HG03432 (cell line): ENCODE measurements at regions not wholly inside any gene's neighbourhood (a gene's known extent, or its start where the extent isn't known, plus 50 kb on each side); places are given as distances from the start of the nearest gene placed in this dataset.
"Not testable (repeated sequence)": the region's sequence is repeated elsewhere in the genome, so short reads cannot be mapped to it uniquely, and the experiment has no call there.

ENCODE experiments used
- ATAC-seq: cut with Tn5 transposase; IDR thresholded peaks from one replicate; pipeline ENCODE4 v1.9.1; 2021; ENCODE audit warnings: mild to moderate bottlenecking, moderate library complexity; ENCODE audit not compliant: unreplicated experiment

DNA sequence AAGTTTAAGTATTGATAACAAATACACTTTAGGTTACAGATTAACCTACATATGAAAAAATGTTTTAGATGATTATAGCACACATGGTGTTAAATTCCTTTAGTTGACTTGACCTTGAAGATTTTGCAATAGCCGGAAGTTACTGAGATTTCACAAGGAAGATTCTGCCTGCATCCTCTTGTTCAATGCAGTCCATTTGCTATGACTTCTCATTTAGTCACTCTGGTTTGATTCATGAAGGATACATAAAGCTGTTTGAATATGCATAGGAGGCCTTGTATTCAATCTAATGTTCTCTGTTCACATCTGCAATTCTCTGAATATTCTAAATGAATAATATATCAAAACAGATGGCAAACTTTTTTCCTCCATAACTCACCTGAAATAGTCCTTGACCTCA lies 870.2 kb upstream of the GOT2 start:
- ATAC-seq = no peak

DNA sequence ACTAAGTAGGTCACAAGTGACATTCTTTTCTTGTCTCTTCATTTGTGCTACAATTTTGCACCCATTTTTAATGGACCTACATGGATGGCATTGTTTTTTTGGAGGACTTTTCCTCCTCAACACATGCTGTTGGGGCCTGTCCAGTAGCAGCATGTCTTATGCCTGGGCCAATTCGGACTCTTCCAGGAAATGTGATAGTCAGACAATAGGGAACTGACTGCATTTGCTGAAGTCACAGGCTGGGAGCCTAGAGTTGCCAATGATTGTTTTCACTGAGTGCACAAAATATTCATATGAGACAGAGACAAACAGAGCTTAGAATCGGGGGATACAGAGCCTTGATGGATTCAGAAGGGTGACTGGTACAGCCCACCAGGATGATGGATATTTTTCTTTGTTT lies 867.3 kb upstream of the GOT2 start:
- ATAC-seq = no peak

- ATAC-seq = no peak
Observed at GRCh38 chr16:59597269-59597668, 863.2 kb upstream of the GOT2 start.

GRCh38 chr16:59596693-59597092 lies 862.6 kb upstream of the GOT2 start:
- no peak for ATAC-seq

DNA sequence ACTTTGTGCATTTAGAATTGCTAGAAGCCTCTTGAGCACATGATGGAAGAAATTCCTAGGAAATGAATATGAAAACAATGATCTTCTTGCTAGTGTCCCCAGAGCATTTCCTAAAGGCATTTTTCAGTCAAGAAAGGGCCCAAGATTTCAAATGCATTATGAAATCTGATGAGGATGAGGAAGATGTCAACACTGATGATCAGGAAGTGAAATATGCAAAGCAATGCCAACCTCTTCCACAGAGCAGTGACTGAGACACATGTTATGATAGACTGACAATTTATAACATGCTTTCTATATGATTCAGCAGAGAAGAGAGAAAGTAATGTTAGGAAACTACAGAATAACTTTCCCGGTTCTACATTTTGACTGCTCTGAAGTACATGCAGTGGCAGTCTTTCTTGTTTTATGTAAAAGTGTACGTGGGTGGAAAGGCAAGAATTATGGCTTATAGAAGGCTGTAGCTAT lies 859.1 kb upstream of the GOT2 start:
- peak; percentile 77 for ATAC-seq

DNA sequence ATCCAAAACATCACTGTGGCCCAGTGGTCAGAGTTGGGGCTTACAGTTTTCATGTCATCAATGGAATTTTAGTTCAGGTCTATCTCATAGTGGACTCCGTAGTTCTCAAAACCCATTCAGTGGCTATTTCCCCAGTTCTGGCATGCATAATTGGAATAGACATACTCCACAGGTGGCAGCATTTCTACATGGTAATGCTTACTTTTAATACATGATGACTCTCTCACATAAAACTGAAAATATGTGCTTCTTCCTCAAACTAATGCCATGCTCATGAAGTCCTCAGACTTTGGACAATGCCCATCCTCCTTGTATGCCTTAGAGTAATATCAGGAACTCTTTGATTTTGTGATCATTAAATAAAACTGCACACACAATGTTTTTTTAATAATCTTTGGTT lies 857.4 kb upstream of the GOT2 start:
- no peak for ATAC-seq

GRCh38 chr16:59590845-59591244 lies 856.7 kb upstream of the GOT2 start:
- no peak for ATAC-seq

DNA sequence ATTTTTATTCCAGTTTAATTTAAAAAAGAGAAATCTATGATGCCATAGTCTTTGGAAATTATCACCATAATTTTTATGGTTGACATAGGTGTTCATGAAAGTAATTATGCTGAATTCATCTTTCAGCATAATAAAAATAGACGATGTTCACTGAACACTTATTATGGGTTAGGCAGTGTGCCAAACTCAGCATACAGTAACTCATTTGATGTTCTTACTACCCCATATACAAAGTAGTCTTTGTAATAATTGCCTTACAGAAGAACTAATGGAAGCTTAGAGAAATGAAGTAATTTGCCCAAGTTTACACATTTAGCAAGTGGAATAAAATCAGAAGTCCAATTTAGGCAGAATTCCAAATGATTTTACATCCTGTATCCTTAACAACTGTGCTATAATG lies 852.2 kb upstream of the GOT2 start:
- ATAC-seq = no peak

DNA sequence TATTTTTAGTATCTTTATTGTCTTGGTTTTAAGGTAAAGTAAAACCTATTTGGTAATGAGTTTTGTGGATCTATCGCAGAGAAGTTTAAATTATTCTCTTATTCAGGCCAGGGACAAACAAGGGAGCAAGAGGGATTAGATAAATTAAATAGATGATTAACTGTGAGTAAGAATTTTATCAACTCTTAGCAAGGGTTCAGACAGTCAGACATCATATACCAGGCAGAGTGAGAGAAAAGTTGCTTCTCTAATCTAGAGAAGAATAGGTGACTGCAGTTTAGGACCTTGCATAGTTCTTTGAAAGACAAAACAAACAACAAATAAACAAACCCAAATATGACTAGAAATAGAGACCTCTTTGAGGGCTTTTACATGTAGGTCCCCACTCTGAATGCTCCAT lies 840.2 kb upstream of the GOT2 start:
- no peak for ATAC-seq

DNA sequence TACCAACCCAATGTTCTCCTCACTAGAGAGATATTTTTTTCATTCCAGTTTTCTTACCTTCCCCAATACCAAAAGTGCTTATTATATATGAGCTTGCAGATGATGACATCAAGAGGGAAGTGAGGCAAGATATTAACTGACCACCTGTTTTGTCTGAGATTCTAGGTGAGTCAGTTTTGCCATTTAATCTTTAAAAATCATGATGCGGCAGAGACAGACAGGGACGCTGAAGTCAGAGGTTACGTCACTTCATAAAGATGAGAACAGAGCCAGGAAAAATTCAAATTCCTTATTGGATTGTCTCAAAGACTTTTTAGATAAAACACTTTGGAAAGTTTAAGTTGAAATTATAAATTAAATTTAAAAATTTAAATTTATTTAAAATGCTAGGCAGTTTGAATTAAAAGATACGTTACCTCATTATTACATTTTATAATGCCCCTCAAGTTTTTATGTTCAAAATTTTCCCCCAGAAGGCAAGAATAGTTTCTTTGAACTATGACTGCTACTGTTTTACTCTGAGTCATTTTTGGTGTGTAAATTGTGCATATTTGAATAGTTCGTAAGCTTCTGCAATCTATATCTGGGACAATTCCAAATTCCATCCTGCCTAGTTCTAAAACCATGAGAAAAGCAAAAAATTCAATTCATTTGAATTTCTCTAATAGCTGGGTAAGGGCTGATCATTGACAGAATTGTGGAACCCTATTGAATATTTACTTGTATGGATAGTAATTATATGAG lies 839.6 kb upstream of the GOT2 start:
- ATAC-seq = no peak

DNA sequence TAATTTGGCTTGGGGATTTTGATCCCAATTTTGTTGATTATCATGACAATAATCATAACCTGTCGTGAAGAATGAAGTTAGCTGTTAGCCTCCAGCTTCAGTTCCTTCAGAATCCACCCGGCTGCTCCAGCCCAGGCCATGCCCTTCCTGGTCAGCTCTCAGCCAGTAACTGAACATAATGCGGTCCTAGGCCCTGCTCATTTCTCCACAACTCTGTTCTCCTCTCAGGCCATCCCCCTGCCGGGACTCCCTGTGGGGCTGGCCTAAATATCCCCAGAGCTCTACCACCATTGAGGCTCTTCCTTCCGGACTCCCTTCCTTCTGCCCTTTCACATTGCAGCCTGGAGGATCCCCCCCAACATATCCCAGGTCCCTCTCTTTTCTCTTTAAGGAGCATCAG lies 833.4 kb upstream of the GOT2 start:
- ATAC-seq = no peak

- no peak for ATAC-seq
Observed at GRCh38 chr16:59566446-59566845, 832.3 kb upstream of the GOT2 start.

- ATAC-seq = no peak
Observed at GRCh38 chr16:59558679-59559078, 824.6 kb upstream of the GOT2 start.

- ATAC-seq = no peak
Observed at GRCh38 chr16:59552164-59552563, 818.0 kb upstream of the GOT2 start.

- ATAC-seq = no peak
Observed at GRCh38 chr16:59545721-59546120, 811.6 kb upstream of the GOT2 start.

- ATAC-seq = no peak
Observed at GRCh38 chr16:59543641-59544040, 809.5 kb upstream of the GOT2 start.

DNA sequence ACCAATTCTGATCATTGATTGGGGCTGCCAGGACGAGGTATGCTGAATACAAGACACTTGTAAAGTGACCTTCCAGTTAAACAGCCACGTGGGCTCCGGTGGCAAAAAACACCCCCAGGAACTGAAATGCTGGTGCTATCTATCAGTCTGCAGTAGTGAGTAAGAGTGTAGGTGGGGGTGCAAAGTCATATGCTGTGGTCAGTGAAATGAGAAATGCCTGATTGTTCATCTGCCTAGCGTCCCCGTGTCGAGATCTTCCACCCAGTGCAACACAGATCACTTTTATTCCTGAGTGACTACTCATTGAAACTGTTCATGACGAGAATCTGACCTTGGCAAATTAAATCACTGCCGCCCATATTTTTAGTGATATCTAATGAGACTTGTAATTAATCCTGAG lies 806.5 kb upstream of the GOT2 start:
- no peak for ATAC-seq

DNA sequence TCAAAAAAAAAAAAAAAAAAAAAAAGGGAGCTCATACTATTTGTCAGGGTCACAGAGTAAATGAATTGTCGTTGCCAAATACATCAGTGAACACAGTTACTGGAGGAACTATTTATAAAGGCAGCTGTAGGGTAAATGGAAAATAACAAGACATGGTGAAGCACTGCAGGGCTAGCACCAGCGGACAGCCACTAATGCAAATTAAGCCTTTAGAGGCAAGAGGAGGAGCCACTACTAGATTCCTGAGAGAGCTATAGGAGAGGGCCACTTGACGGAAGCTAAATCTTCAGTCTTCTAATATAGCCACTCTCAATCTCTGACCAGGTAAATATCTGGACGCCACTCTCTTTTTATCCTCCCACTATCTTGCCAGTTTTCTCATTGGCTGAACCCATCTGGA lies 801.2 kb upstream of the GOT2 start:
- no peak for ATAC-seq

GRCh38 chr16:59527206-59527997 lies 793.3 kb upstream of the GOT2 start:
- no peak for ATAC-seq

DNA sequence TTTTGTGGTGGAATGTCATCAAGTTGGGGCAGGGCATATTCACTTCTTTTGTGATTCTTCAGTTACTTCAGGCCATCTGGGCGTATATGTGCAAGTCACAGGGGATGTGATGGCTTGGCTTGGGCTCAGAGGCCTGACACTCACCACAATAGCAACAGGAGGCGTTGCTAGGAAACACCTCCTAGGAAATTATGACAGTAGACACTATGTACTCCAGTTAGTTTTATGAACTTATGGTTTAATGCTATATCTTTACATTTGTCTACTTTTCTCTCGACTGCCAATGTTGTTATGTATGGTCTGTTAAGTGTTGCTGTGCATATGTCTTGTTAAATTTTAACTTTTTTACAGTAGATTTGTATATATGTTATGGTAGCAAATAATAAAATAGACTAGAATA lies 788.7 kb upstream of the GOT2 start:
- no peak for ATAC-seq

GRCh38 chr16:59518721-59519120 lies 784.6 kb upstream of the GOT2 start:
- not testable (repeated sequence) for ATAC-seq

- no peak for ATAC-seq
Observed at GRCh38 chr16:59514651-59515050, 780.5 kb upstream of the GOT2 start.
